Retinal pigment epithelial cell (primary cell): ENCODE measurements at regions not wholly inside any gene's neighbourhood (a gene's known extent, or its start where the extent isn't known, plus 50 kb on each side); places are given as distances from the start of the nearest gene placed in this dataset.
A peak's percentile ranks its signal among the peaks of the same experiment; 100 is the strongest.

Experiments
- DNase-seq: peaks from one replicate; pipeline ENCODE4 v3.0.0-alpha.2; 2010; ENCODE audit warnings: low read depth
- H3K4me3 ChIP-seq: 2 replicates; pipeline ENCODE4 v1.5.1; 2011; ENCODE audit warnings: mild to moderate bottlenecking, low read length, control low read depth, moderate library complexity
- CTCF ChIP-seq: conservative IDR thresholded peaks from 2 replicates; pipeline ENCODE4 v1.5.1; 2011; ENCODE audit warnings: low read depth, low read length, control low read depth, inconsistent platforms

DNA sequence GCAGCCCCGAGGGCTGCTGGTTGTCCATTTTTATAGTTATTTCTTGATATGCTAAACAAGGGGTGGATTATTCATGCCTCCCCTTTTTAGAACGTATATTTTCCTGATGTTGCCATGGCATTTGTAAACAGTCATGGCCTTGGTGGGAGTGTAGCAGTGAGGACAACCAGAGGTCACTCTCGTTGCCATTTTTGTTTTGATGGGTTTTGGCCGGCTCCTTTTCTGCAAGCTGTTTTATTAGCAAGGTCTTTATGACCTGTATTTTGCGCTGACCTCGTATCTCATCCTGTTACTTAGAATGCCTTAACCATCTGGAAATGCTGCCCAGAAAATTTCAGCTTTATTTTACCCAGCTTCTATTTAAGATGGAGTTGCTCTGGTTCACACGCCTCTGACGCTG, 825.8 kb upstream of the CDH2 start:
- DNase-seq = no peak
- TF ChIP-seq CTCF = no peak
- H3K4me3 ChIP-seq = no peak overlapping the region

DNA sequence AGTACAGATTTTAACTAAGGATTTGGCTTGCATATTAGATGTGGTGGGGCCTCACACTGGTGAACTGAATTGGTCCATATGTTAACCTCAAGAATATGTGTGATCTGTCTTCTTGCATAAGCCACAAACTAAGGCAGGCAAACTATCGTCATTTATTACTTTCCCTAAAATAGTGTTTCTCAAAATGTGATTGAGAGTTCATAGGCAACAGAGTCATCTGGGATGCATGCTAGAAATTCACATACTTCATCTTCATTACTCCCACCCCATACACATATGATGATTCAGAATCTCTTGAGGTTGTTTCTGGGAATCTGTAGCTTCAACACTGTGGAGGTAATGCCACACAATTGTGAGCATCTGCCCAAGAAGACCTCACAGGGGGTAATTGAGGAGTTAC, 822.8 kb upstream of the CDH2 start:
- H3K4me3 ChIP-seq = no peak overlapping the region
- no peak for DNase-seq
- no peak for TF ChIP-seq CTCF

DNA sequence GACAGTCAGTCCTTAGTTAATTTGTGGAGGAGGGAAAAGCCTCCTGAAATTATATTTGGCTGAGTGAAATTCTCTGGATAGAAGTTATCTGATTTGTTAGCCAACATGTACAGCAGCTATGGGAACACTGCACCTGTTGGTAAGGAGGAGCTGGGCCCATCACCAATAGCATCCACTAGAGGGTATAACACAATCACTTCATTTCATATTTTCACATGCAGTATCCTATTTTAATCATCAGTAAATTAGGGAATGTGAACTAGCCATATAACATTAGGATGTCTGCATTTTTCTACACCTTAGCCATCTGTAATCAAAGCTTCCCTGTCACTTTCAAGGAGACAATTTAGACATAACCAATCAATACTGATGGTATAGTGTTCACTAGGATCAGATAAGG, 818.4 kb upstream of the CDH2 start:
- no peak overlapping the region for H3K4me3 ChIP-seq
- peak; percentile 55 for TF ChIP-seq CTCF
- no peak for DNase-seq

DNA sequence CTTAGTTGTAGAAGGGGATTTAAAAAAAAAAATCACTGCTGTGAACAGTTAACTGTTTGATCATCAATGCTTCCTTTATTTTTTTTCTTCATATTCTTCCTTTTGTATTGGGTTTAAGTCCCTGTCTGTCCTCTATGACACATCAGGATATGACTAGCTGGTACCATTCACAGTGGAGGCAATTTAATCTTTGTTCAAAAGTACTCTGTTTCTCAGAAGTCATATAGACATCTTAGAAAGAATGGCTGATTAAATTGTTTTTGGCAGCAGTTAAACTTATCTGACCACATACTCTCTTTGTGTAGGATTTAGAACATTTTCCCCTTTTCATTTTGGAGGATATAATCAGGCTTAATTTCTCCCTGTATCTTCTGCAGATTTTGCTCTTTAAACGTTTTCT, 807.8 kb upstream of the CDH2 start:
- H3K4me3 ChIP-seq = no peak overlapping the region
- no peak for TF ChIP-seq CTCF
- DNase-seq = no peak

DNA sequence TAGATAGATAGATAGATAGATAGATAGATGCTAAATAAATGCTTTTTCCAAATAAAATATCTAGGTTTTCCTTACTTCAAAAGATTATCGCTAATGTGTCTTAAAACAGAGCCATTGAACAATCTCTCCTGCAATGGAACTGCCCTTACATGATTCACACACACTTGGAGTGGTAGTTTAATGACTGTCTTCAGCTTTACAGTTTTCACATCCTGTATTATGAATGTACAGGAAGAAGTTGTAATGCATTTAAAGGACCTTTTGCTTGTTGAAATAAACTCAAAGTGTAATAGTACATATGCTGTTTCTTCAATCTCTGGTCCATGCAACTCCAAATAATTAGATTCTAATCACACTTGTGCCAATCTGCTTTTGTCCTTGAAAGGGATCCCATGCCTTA, 797.6 kb upstream of the CDH2 start:
- DNase-seq = no peak
- H3K4me3 ChIP-seq = no peak overlapping the region

GRCh38 chr18:28973324-28973723, 796.4 kb upstream of the CDH2 start:
- TF ChIP-seq CTCF = no peak
- DNase-seq = no peak

More for the DNA sequence above, 797.6 kb upstream of the CDH2 start:
- no peak for TF ChIP-seq CTCF

GRCh38 chr18:28972333-28972907, 795.5 kb upstream of the CDH2 start:
- TF ChIP-seq CTCF = no peak
- no peak for DNase-seq
- no peak overlapping the region for H3K4me3 ChIP-seq

More at GRCh38 chr18:28973324-28973723, 796.4 kb upstream of the CDH2 start:
- no peak overlapping the region for H3K4me3 ChIP-seq
